CD4-positive, alpha-beta T cell treated with Interleukin-17A for 4 hours (primary cell): ENCODE measurements at regions not wholly inside any gene's neighbourhood (a gene's known extent, or its start where the extent isn't known, plus 50 kb on each side); places are given as distances from the start of the nearest gene placed in this dataset.

Experiments used
- DNase-seq: peaks from one replicate; pipeline ENCODE4 v3.0.0-alpha.2; 2020; ENCODE audit warnings: mixed read lengths

- no peak for DNase-seq
Observed at GRCh38 chr19:28971049-28971448, 241.9 kb downstream of the UQCRFS1 start.

DNA sequence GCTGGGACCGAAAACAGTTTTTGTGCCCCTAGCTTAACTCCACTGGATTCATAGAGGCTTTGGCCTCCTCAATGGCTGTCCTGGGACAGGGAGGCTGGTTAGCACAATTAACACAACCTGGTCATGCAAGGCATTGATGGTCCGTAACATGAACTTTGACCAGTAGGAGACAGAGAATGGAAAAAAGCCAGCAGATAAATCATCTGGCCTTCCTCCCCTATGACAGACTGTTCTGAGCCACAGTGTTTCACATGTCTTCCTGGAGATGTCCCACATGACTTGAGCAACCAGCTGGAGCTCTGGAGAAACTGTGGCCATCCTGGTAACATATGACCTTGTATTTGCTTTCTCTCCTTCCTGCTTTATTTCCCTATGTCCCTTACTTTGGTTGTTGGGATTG lies 244.2 kb downstream of the UQCRFS1 start:
- DNase-seq: no peak

GRCh38 chr19:28966737-28967399 lies 246.1 kb downstream of the UQCRFS1 start:
- no peak for DNase-seq

GRCh38 chr19:28964500-28964899 lies 248.5 kb downstream of the UQCRFS1 start:
- DNase-seq: no peak

- no peak for DNase-seq
Observed at GRCh38 chr19:28963486-28964250, 249.3 kb downstream of the UQCRFS1 start.

- no peak for DNase-seq
Observed at GRCh38 chr19:28961772-28962500, 251.0 kb downstream of the UQCRFS1 start.

- no peak for DNase-seq
Observed at GRCh38 chr19:28960986-28961705, 251.8 kb downstream of the UQCRFS1 start.

DNA sequence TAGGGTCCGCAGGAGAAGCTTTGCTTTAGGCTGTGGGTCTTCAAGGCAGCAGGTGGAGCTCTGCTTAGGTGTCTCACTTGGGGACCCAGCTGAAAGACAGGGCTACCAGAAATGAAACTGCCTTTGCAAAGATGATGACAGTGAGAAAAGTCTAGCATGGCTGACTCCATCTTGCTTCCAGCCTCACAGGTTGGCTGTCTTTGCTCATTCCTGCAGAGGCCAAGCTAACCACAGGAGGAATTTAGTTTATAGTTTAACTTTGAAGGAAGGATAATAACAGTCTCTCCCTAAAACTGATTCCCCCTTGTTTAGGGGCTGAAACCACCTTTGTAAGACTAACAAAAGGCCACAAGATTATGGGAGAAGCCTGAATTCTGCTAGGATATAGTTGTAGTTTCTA lies 252.4 kb downstream of the UQCRFS1 start:
- no peak for DNase-seq

- no peak for DNase-seq
Observed at GRCh38 chr19:28956961-28957360, 256.0 kb downstream of the UQCRFS1 start.

DNA sequence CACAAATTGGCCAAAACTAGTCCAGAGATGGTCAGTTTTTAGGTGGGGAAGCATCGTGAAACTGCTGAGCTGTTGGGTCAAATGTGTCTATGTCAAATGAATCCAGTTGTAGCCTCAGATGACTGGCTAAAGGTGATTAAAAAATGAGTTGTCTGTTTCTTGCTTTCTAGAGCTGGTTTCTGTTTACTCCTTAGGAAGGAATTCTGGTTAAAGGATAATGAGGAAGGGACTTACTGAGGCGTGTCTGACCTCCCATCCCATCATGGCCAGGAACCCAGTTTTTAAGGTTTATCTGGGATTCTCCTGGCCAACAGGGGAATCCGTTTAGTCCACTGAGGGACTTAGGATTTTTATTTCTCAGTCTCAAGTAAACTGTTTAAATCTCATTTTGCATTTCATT lies 256.5 kb downstream of the UQCRFS1 start:
- DNase-seq: no peak

GRCh38 chr19:28949535-28949934 lies 263.4 kb downstream of the UQCRFS1 start:
- no peak for DNase-seq

DNA sequence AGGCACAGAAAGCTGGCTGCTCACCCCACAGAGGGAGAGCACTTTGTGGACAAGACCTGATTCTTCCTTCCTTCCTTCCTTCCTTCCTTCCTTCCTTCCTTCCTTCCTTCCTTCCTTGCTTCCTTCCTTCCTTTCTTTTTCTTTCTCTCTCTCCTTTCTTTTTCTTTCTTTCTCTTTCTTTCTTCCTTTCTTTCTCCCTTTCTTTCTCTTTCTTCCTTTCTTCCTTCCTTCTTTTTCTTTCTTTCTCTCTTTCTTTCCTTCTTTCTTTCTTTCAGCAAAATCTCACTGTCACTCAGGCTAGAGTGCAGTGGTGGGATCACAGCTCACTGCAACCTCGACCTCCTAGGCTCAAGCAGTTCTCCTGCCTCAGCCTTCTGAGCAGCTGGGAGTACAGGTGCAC lies 263.9 kb downstream of the UQCRFS1 start:
- DNase-seq: no peak

DNA sequence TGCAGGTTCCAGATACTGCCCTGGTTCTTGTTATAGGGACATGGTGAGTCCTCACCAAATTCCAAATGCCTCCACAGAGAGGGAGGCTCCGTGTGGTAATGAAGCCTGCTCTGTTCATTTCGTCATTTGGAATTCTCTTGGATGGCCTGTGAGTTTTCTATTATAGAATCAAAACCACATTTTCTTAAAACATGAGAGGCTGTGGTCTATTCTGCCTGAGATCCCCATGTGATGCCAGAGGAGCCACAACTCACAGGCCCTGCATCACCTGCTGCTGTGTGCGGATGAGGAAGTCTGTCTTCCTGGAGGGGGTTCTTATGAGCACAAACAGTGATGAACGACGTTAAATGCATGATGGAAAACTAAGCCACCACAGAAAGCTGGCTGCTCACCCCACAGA lies 264.4 kb downstream of the UQCRFS1 start:
- DNase-seq: no peak

GRCh38 chr19:28948026-28948425 lies 264.9 kb downstream of the UQCRFS1 start:
- no peak for DNase-seq

GRCh38 chr19:28943651-28944050 lies 269.3 kb downstream of the UQCRFS1 start:
- no peak for DNase-seq

DNA sequence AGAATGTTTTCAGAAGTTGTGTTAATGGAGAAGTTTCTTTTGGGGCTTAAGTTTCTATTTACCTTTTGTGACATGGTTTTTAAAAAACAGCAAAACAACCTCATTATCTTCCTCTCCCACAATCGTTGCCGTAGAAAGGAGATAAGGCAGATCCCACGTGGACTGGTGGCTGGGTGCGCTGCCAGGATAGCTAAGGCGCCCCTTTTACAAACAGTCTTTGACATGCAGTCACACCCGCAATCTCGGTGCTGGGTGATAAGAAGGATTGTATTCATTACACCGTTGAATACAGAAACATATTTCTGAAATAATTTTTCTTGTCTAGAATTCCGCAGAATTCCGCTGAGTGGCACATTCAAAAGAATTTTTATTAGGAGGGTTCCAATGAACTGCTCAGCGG lies 271.1 kb downstream of the UQCRFS1 start:
- no peak for DNase-seq

DNA sequence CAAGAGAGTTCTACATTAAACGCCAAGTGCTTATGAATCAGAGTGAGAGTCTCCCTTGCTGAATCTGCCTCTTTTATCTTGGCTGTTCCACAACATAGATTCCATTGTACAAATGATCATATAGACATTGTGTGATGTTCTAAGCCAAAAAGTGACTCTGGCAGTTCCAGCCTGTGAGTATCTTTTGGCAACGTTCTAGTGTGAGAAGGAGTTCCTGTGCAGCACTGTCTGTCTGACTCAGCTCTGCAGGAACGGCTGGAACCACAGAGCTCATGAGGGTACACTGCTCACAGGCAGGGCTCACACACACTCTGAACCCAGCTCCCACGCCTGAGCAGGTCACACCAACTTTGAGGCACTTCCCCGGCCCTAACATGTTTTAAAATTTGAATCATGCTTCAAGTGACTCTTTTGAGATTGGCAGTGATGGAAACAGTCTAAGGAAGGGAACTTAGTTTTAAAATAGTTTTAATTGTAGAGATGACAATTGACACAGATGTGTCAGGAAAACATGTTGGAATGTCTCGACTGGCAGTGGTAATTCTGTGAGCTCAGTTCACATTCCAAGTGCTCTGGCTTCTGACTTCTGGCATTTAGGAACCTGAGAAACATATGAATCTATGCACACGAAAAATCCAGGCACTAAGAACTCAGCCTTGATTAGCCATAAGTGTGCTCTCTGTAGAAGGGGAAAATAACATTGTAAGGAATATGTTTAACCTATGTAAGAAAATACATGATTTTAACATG lies 272.0 kb downstream of the UQCRFS1 start:
- no peak for DNase-seq

GRCh38 chr19:28939236-28939635 lies 273.7 kb downstream of the UQCRFS1 start:
- DNase-seq: no peak

DNA sequence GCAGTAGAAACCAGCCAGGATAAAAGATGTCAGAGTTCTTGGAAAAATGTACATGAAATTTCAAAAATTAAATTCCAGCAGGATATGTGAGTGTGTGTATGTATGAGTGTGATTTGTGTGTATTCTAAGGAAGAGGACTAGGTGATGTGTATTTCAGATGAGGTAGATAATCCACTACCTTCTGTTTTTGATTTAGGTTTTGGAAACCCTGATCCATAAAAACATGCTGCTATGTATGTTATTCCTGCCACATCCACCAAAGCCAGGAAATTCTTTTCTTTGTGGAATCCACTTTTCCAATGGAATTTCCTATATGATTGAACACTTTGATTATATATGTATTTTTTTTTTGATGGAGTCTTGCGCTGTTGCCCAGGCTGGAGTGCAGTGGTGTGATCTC lies 276.9 kb downstream of the UQCRFS1 start:
- no peak for DNase-seq

DNA sequence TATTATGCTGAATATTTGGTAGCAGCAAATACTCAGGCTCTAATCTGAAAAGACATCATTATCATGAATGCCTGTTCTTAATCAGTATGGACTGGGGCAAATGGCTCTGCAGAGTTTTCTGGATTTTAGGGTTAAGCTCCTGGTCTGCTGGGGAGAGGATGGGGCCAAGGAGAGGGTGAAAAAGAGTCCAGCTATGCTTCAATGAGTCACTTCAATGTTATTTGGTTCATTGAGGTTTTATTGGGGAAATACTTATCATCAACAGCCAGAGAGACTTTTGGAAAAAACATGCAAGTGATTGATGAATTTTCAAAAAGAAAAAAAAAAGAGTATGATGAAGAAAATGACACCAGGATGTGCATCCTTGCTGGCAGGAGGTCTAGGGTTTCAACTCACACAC lies 278.3 kb downstream of the UQCRFS1 start:
- no peak for DNase-seq

DNA sequence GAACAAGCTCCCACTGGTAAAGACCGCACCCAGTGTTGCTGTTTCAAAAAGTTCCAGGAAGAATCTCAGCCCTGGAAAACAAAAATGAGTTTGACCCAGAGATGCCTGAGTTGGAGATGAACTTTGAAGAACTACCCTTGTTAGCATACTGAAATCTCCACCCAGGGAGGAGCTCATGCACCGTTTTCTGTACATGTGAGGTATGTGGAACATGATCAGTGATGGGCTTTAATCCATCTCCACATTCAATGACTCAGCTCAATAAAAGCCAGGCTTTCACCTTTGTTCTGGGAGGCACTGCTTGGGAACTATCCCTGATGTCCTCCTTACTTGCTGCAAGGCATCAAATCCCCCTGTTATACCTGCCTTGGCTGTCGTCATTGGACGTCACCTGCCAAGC lies 279.9 kb downstream of the UQCRFS1 start:
- DNase-seq: no peak

- no peak for DNase-seq
Observed at GRCh38 chr19:28932446-28932845, 280.5 kb downstream of the UQCRFS1 start.

GRCh38 chr19:28929006-28929405 lies 283.9 kb downstream of the UQCRFS1 start:
- no peak for DNase-seq
